Neural cell (in vitro differentiated cells): ENCODE measurements at regions not wholly inside any gene's neighbourhood (a gene's known extent, or its start where the extent isn't known, plus 50 kb on each side); places are given as distances from the start of the nearest gene placed in this dataset.

ENCODE experiments used
- EP300 ChIP-seq: fragments of 450-650 bp; conservative IDR thresholded peaks from 2 replicates; pipeline ENCODE4 v1.6.1; 2014; ENCODE audit warnings: antibody characterized with exemption, mild to moderate bottlenecking, moderate library complexity; ENCODE audit not compliant: poor library complexity, severe bottlenecking
- EZH2 ChIP-seq: fragments of 200-600, 300-800 bp; shearing (Covaris generic), sonication (generic); IDR thresholded peaks from 2 replicates; pipeline ENCODE4 v1.6.1; 2014; ENCODE audit warnings: antibody characterized with exemption, low read length, borderline replicate concordance, mild to moderate bottlenecking; ENCODE audit not compliant: insufficient read depth, poor library complexity, severe bottlenecking
- TF ChIP-seq, protein P1 (sequence below): fragments of 450-650 bp; IDR thresholded peaks from 2 replicates; pipeline ENCODE4 v1.5.1; 2014; ENCODE audit warnings: antibody characterized with exemption, mild to moderate bottlenecking, moderate library complexity; ENCODE audit not compliant: poor library complexity, severe bottlenecking

DNA sequence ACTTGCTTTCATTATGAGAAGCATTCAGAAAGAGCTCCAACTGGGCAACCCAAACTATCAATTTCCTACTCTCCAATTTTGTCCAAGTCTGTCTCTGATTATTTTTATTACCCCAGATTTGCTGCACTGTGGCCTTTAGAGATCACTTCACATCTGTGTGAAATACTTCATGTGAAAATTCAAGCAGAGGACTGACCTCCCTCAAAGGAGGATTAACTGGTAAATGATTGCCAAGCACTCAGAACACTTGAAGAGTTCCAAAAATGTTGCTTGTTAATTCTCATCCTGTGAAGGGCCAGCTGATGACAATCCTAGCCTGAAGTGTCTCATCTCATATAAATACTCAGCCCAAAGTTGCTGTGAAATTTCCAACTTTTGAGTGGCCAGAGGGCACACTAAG lies 182.8 kb upstream of the DGKB start:
- no peak for TF ChIP-seq EP300
- TF ChIP-seq, protein P1, sequence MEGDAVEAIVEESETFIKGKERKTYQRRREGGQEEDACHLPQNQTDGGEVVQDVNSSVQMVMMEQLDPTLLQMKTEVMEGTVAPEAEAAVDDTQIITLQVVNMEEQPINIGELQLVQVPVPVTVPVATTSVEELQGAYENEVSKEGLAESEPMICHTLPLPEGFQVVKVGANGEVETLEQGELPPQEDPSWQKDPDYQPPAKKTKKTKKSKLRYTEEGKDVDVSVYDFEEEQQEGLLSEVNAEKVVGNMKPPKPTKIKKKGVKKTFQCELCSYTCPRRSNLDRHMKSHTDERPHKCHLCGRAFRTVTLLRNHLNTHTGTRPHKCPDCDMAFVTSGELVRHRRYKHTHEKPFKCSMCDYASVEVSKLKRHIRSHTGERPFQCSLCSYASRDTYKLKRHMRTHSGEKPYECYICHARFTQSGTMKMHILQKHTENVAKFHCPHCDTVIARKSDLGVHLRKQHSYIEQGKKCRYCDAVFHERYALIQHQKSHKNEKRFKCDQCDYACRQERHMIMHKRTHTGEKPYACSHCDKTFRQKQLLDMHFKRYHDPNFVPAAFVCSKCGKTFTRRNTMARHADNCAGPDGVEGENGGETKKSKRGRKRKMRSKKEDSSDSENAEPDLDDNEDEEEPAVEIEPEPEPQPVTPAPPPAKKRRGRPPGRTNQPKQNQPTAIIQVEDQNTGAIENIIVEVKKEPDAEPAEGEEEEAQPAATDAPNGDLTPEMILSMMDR, result no peak
- TF ChIP-seq EZH2, result no peak
